ENCODE measurements at regions not wholly inside any gene's neighbourhood (a gene's known extent, or its start where the extent isn't known, plus 50 kb on each side); places are given as distances from the start of the nearest gene placed in this dataset.

- Histone ChIP-seq H3K27ac (ENCODE audit: low read depth in 1 of 2, low read length in 2 of 2) (no peak overlapping the region), H3K27me3 (ENCODE audit: control insufficient read depth in 1 of 2, insufficient read depth in 2 of 2, low read length in 1 of 2) (no peaks in the 10 kb centered on the region), H3K4me3 (ENCODE audit: low read length in 2 of 2) (no peak overlapping the region), H3K36me3 (ENCODE audit: control insufficient read depth in 1 of 2, insufficient read depth in 2 of 2, low read length in 1 of 2) (no peaks in the 10 kb centered on the region), H3K9me3 (ENCODE audit: control insufficient read depth, low read length) (no peaks in the 10 kb centered on the region), H3K4me1 (ENCODE audit: control insufficient read depth in 1 of 2, insufficient read depth in 2 of 2, low read length in 2 of 2) (peaks cover 0 to 2% of the 10 kb centered on the region in 2 donors)
- intact Hi-C loops (cut with DNase I) = no loop called here
- ATAC-seq (ENCODE audit: low FRiP score) = no peak
- 57 to 59% methylated on average over 7 of the region's 7 CpGs for WGBS, 2 donors
- DNase-seq = no peak
These were observed 201.1 kb upstream of the GLRA1 start for GRCh38 chr5:152125661-152126205.

GRCh38 chr5:152124409-152125041, 199.9 kb upstream of the GLRA1 start:
- ATAC-seq (ENCODE audit: low FRiP score) = no peak
- Histone ChIP-seq H3K36me3 (ENCODE audit: control insufficient read depth in 1 of 2, insufficient read depth in 2 of 2, low read length in 1 of 2) (no peaks in the 10 kb centered on the region), H3K4me1 (ENCODE audit: control insufficient read depth in 1 of 2, insufficient read depth in 2 of 2, low read length in 2 of 2) (peaks cover 0 to 2% of the 10 kb centered on the region in 2 donors)

GRCh38 chr5:152118676-152119470, 194.2 kb upstream of the GLRA1 start:
- ATAC-seq (ENCODE audit: low FRiP score) (no peak), DNase-seq (no peak)
- Histone ChIP-seq H3K4me3 (ENCODE audit: low read length in 2 of 2) (no peak overlapping the region), H3K27me3 (ENCODE audit: control insufficient read depth in 1 of 2, insufficient read depth in 2 of 2, low read length in 1 of 2) (no peaks in the 10 kb centered on the region), H3K36me3 (ENCODE audit: control insufficient read depth in 1 of 2, insufficient read depth in 2 of 2, low read length in 1 of 2) (no peaks in the 10 kb centered on the region), H3K27ac (ENCODE audit: low read depth in 1 of 2, low read length in 2 of 2) (no peak overlapping the region), H3K4me1 (ENCODE audit: control insufficient read depth in 1 of 2, insufficient read depth in 2 of 2, low read length in 2 of 2) (no peaks in the 10 kb centered on the region), H3K9me3 (ENCODE audit: control insufficient read depth, low read length) (peaks cover 2% of the 10 kb centered on the region)
- WGBS, 2 donors = 48 to 54% methylated on average over 5 of the region's 5 CpGs
- intact Hi-C loops (cut with DNase I) = no loop called here

More at GRCh38 chr5:152124409-152125041, 199.9 kb upstream of the GLRA1 start:
- H3K4me3 ChIP-seq (ENCODE audit: low read length in 2 of 2) = no peak overlapping the region
- intact Hi-C loops (cut with DNase I) = no loop called here
- no peak for DNase-seq
- no peaks in the 10 kb centered on the region for H3K9me3 ChIP-seq (ENCODE audit: control insufficient read depth, low read length)
- no peaks in the 10 kb centered on the region for H3K27me3 ChIP-seq (ENCODE audit: control insufficient read depth in 1 of 2, insufficient read depth in 2 of 2, low read length in 1 of 2)
- H3K27ac ChIP-seq (ENCODE audit: low read depth in 1 of 2, low read length in 2 of 2) = no peak overlapping the region
- WGBS, 2 donors = 87 to 92% methylated on average over 12 of the region's 12 CpGs

GRCh38 chr5:152116934-152117333, 192.3 kb upstream of the GLRA1 start:
- Histone ChIP-seq H3K4me1 (ENCODE audit: control insufficient read depth in 1 of 2, insufficient read depth in 2 of 2, low read length in 2 of 2) (no peaks in the 10 kb centered on the region), H3K27me3 (ENCODE audit: control insufficient read depth in 1 of 2, insufficient read depth in 2 of 2, low read length in 1 of 2) (no peaks in the 10 kb centered on the region), H3K27ac (ENCODE audit: low read depth in 1 of 2, low read length in 2 of 2) (no peak overlapping the region), H3K4me3 (ENCODE audit: low read length in 2 of 2) (no peak overlapping the region), H3K9me3 (ENCODE audit: control insufficient read depth, low read length) (peaks cover 2% of the 10 kb centered on the region), H3K36me3 (ENCODE audit: control insufficient read depth in 1 of 2, insufficient read depth in 2 of 2, low read length in 1 of 2) (no peaks in the 10 kb centered on the region)
- ATAC-seq (ENCODE audit: low FRiP score) (no peak), DNase-seq (no peak)
- 88 to 93% methylated on average over 3 of the region's 3 CpGs for WGBS, 2 donors
- intact Hi-C loops (cut with DNase I) = no loop called here

GRCh38 chr5:152113401-152113800, 188.8 kb upstream of the GLRA1 start:
- WGBS, 2 donors = 68 to 75% methylated on average over 2 of the region's 2 CpGs
- ATAC-seq (ENCODE audit: low FRiP score) = no peak
- Histone ChIP-seq H3K4me1 (ENCODE audit: control insufficient read depth in 1 of 2, insufficient read depth in 2 of 2, low read length in 2 of 2) (no peaks in the 10 kb centered on the region), H3K9me3 (ENCODE audit: control insufficient read depth, low read length) (peaks cover 2% of the 10 kb centered on the region), H3K4me3 (ENCODE audit: low read length in 2 of 2) (no peak overlapping the region), H3K27ac (ENCODE audit: low read depth in 1 of 2, low read length in 2 of 2) (no peak overlapping the region), H3K27me3 (ENCODE audit: control insufficient read depth in 1 of 2, insufficient read depth in 2 of 2, low read length in 1 of 2) (no peaks in the 10 kb centered on the region), H3K36me3 (ENCODE audit: control insufficient read depth in 1 of 2, insufficient read depth in 2 of 2, low read length in 1 of 2) (no peaks in the 10 kb centered on the region)
- DNase-seq = no peak
- intact Hi-C loops (cut with DNase I) = no loop called here

- no peak for ATAC-seq (ENCODE audit: low FRiP score)
- no peaks in the 10 kb centered on the region for H3K4me1 ChIP-seq (ENCODE audit: control insufficient read depth in 1 of 2, insufficient read depth in 2 of 2, low read length in 2 of 2)
- no peaks in the 10 kb centered on the region for H3K27me3 ChIP-seq (ENCODE audit: control insufficient read depth in 1 of 2, insufficient read depth in 2 of 2, low read length in 1 of 2)
- H3K4me3 ChIP-seq (ENCODE audit: low read length in 2 of 2) = no peak overlapping the region
- no peak overlapping the region for H3K27ac ChIP-seq (ENCODE audit: low read depth in 1 of 2, low read length in 2 of 2)
- no peak for DNase-seq
- H3K9me3 ChIP-seq (ENCODE audit: control insufficient read depth, low read length) = no peaks in the 10 kb centered on the region
- intact Hi-C loops (cut with DNase I) = no loop called here
- 45 to 47% methylated on average over 3 of the region's 3 CpGs for WGBS, 2 donors
- H3K36me3 ChIP-seq (ENCODE audit: control insufficient read depth in 1 of 2, insufficient read depth in 2 of 2, low read length in 1 of 2) = no peaks in the 10 kb centered on the region
These were observed 182.6 kb upstream of the GLRA1 start for GRCh38 chr5:152107220-152107619.

GRCh38 chr5:152106571-152106970, 181.9 kb upstream of the GLRA1 start:
- no peaks in the 10 kb centered on the region for H3K27me3 ChIP-seq (ENCODE audit: control insufficient read depth in 1 of 2, insufficient read depth in 2 of 2, low read length in 1 of 2)
- no peak overlapping the region for H3K4me3 ChIP-seq (ENCODE audit: low read length in 2 of 2)
- H3K36me3 ChIP-seq (ENCODE audit: control insufficient read depth in 1 of 2, insufficient read depth in 2 of 2, low read length in 1 of 2) = no peaks in the 10 kb centered on the region
- no peaks in the 10 kb centered on the region for H3K4me1 ChIP-seq (ENCODE audit: control insufficient read depth in 1 of 2, insufficient read depth in 2 of 2, low read length in 2 of 2)
- intact Hi-C loops (cut with DNase I) = no loop called here
- ATAC-seq (ENCODE audit: low FRiP score) (no peak), DNase-seq (no peak)
- H3K9me3 ChIP-seq (ENCODE audit: control insufficient read depth, low read length) = no peaks in the 10 kb centered on the region
- H3K27ac ChIP-seq (ENCODE audit: low read depth in 1 of 2, low read length in 2 of 2) = no peak overlapping the region
- WGBS, 2 donors = 77 to 88% methylated on average over 2 of the region's 2 CpGs

- intact Hi-C loops (cut with DNase I) = no loop called here
- no peak overlapping the region for H3K27ac ChIP-seq (ENCODE audit: low read depth in 1 of 2, low read length in 2 of 2)
- 68 to 78% methylated on average over 2 of the region's 2 CpGs for WGBS, 2 donors
These were observed 180.4 kb upstream of the GLRA1 start for GRCh38 chr5:152105085-152105484.

GRCh38 chr5:152104211-152104610, 179.6 kb upstream of the GLRA1 start:
- no peak overlapping the region for H3K27ac ChIP-seq (ENCODE audit: low read depth in 1 of 2, low read length in 2 of 2)
- no peak for ATAC-seq (ENCODE audit: low FRiP score)
- no peaks in the 10 kb centered on the region for H3K36me3 ChIP-seq (ENCODE audit: control insufficient read depth in 1 of 2, insufficient read depth in 2 of 2, low read length in 1 of 2)
- H3K4me1 ChIP-seq (ENCODE audit: control insufficient read depth in 1 of 2, insufficient read depth in 2 of 2, low read length in 2 of 2) = no peaks in the 10 kb centered on the region
- WGBS, 2 donors = 60 to 62% methylated on average over 3 of the region's 3 CpGs
- no peaks in the 10 kb centered on the region for H3K27me3 ChIP-seq (ENCODE audit: control insufficient read depth in 1 of 2, insufficient read depth in 2 of 2, low read length in 1 of 2)
- no peak for DNase-seq
- H3K4me3 ChIP-seq (ENCODE audit: low read length in 2 of 2) = no peak overlapping the region
- no peaks in the 10 kb centered on the region for H3K9me3 ChIP-seq (ENCODE audit: control insufficient read depth, low read length)
- intact Hi-C loops (cut with DNase I) = no loop called here

More at GRCh38 chr5:152105085-152105484, 180.4 kb upstream of the GLRA1 start:
- H3K36me3 ChIP-seq (ENCODE audit: control insufficient read depth in 1 of 2, insufficient read depth in 2 of 2, low read length in 1 of 2) = no peaks in the 10 kb centered on the region
- H3K27me3 ChIP-seq (ENCODE audit: control insufficient read depth in 1 of 2, insufficient read depth in 2 of 2, low read length in 1 of 2) = no peaks in the 10 kb centered on the region
- H3K4me3 ChIP-seq (ENCODE audit: low read length in 2 of 2) = no peak overlapping the region
- DNase-seq (no peak), ATAC-seq (ENCODE audit: low FRiP score) (no peak)
- no peaks in the 10 kb centered on the region for H3K9me3 ChIP-seq (ENCODE audit: control insufficient read depth, low read length)
- no peaks in the 10 kb centered on the region for H3K4me1 ChIP-seq (ENCODE audit: control insufficient read depth in 1 of 2, insufficient read depth in 2 of 2, low read length in 2 of 2)
